SK-N-SH treated with all-trans-retinoic acid at 6 μM for 48 hours (cell line): ENCODE measurements at regions not wholly inside any gene's neighbourhood (a gene's known extent, or its start where the extent isn't known, plus 50 kb on each side); places are given as distances from the start of the nearest gene placed in this dataset.

Source experiments
- ATAC-seq: fragments of 200-7000 bp; cut with Tn5 transposase; 3 replicates; pipeline ENCODE4 v1.9.1; 2020; ENCODE audit warnings: mild to moderate bottlenecking, moderate library complexity
- ARNTL ChIP-seq: fragments of 450-650 bp; formaldehyde crosslinking; IDR thresholded peaks from 2 replicates; pipeline ENCODE4 v1.5.0; 2020; ENCODE audit warnings: low read depth, mild to moderate bottlenecking, moderate library complexity, borderline replicate concordance
- BACH2 ChIP-seq: fragments of 250-450 bp; sonication (Bioruptor Pico); IDR thresholded peaks from 2 replicates; pipeline ENCODE4 v1.9.0; 2021; ENCODE audit warnings: mild to moderate bottlenecking, borderline replicate concordance
- CREB5 ChIP-seq: fragments of 250-450 bp; sonication (Bioruptor Pico); IDR thresholded peaks from 2 replicates; pipeline ENCODE4 v1.5.1; 2020; ENCODE audit warnings: low read depth, mild to moderate bottlenecking, moderate library complexity
- CSDC2 ChIP-seq: fragments of 250-450 bp; sonication (Bioruptor Pico); IDR thresholded peaks from 2 replicates; pipeline ENCODE4 v1.5.0; 2020; ENCODE audit warnings: mild to moderate bottlenecking, moderate library complexity
- CSRNP3 ChIP-seq: fragments of 250-450 bp; sonication (Bioruptor Pico); IDR thresholded peaks from 2 replicates; pipeline ENCODE4 v1.5.1; 2021; ENCODE audit warnings: mild to moderate bottlenecking, moderate library complexity
- GLIS3 ChIP-seq: fragments of 250-450 bp; sonication (Bioruptor Pico); IDR thresholded peaks from 2 replicates; pipeline ENCODE4 v1.5.0; 2020; ENCODE audit warnings: mild to moderate bottlenecking, moderate library complexity
- ISL1 ChIP-seq: fragments of 250-450 bp; sonication (Bioruptor Pico); IDR thresholded peaks from 2 replicates; pipeline ENCODE4 v2.1.2; 2022; ENCODE audit warnings: mild to moderate bottlenecking, moderate library complexity
- OSR1 ChIP-seq: fragments of 250-450 bp; sonication (Bioruptor Pico); IDR thresholded peaks from 2 replicates; pipeline ENCODE4 v1.8.0; 2022; ENCODE audit warnings: moderate library complexity, mild to moderate bottlenecking, inconsistent platforms
- PATZ1 ChIP-seq: fragments of 250-450 bp; sonication (Bioruptor Pico); IDR thresholded peaks from 2 replicates; pipeline ENCODE4 v1.8.0; 2020; ENCODE audit warnings: mild to moderate bottlenecking, moderate library complexity, borderline replicate concordance
- POU6F1 ChIP-seq: fragments of 250-450 bp; sonication (Bioruptor Pico); IDR thresholded peaks from 2 replicates; pipeline ENCODE4 v1.8.0; 2021; ENCODE audit warnings: low read depth, mild to moderate bottlenecking, moderate library complexity, borderline replicate concordance
- RARB ChIP-seq: fragments of 250-450 bp; sonication (Bioruptor Pico); IDR thresholded peaks from 2 replicates; pipeline ENCODE4 v1.8.0; 2021; ENCODE audit warnings: mild to moderate bottlenecking, moderate library complexity
- SNAI2 ChIP-seq: fragments of 250-450 bp; sonication (Bioruptor Pico); IDR thresholded peaks from 2 replicates; pipeline ENCODE4 v1.5.0; 2020; ENCODE audit warnings: mild to moderate bottlenecking, moderate library complexity
- TCF4 ChIP-seq: fragments of 250-450 bp; sonication (Bioruptor Pico); IDR thresholded peaks from 2 replicates; pipeline ENCODE4 v1.8.0; 2021; ENCODE audit warnings: mild to moderate bottlenecking, moderate library complexity, borderline replicate concordance
- TOX ChIP-seq: fragments of 250-450 bp; sonication (Bioruptor Pico); IDR thresholded peaks from 2 replicates; pipeline ENCODE4 v1.8.0; 2021; ENCODE audit warnings: mild to moderate bottlenecking, moderate library complexity, borderline replicate concordance
- TSHZ2 ChIP-seq: fragments of 250-450 bp; sonication (Bioruptor Pico); IDR thresholded peaks from 2 replicates; pipeline ENCODE4 v1.5.0; 2020; ENCODE audit warnings: mild to moderate bottlenecking, moderate library complexity
- ZC3H10 ChIP-seq: fragments of 250-450 bp; sonication (Bioruptor Pico); IDR thresholded peaks from 2 replicates; pipeline ENCODE4 v1.5.1; 2021; ENCODE audit warnings: mild to moderate bottlenecking, moderate library complexity
- ZFP3 ChIP-seq: fragments of 250-450 bp; sonication (Bioruptor Pico); IDR thresholded peaks from 2 replicates; pipeline ENCODE4 v1.5.0; 2020; ENCODE audit warnings: mild to moderate bottlenecking, moderate library complexity
- ZFP30 ChIP-seq: fragments of 450-650 bp; formaldehyde crosslinking; IDR thresholded peaks from 2 replicates; pipeline ENCODE4 v1.5.0; 2022; ENCODE audit warnings: mild to moderate bottlenecking, moderate library complexity
- ZNF565 ChIP-seq: fragments of 450-650 bp; formaldehyde crosslinking; conservative IDR thresholded peaks from 2 replicates; pipeline ENCODE4 v1.5.0; 2020; ENCODE audit warnings: low read depth, mild to moderate bottlenecking, moderate library complexity
- ZNF70 ChIP-seq: fragments of 450-650 bp; formaldehyde crosslinking; IDR thresholded peaks from 2 replicates; pipeline ENCODE4 v1.5.0; 2020; ENCODE audit warnings: mild to moderate bottlenecking, moderate library complexity
- ZNF8 ChIP-seq: fragments of 450-650 bp; formaldehyde crosslinking; IDR thresholded peaks from 2 replicates; pipeline ENCODE4 v1.5.0; 2020; ENCODE audit warnings: mild to moderate bottlenecking, moderate library complexity

GRCh38 chr15:59918994-59919951 is 84.8 kb upstream of the FOXB1 start (continued):
- TF ChIP-seq PATZ1 (CRISPR knock-in tag): no peak
- no peak for TF ChIP-seq ZNF8 (CRISPR knock-in tag)
- no peak for TF ChIP-seq RARB (CRISPR knock-in tag)

GRCh38 chr15:59917504-59918157 is 86.5 kb upstream of the FOXB1 start:
- peak; percentile 98 for ATAC-seq
- TF ChIP-seq CSDC2 (CRISPR knock-in tag) (no peak), BACH2 (no peak), ZC3H10 (no peak), ZFP3 (no peak), GLIS3 (CRISPR knock-in tag) (no peak), POU6F1 (CRISPR knock-in tag) (no peak), ISL1 (CRISPR knock-in tag) (no peak)

- TF ChIP-seq ZNF70 (no peak), TOX (CRISPR knock-in tag) (no peak), RARB (CRISPR knock-in tag) (no peak), ZNF565 (CRISPR knock-in tag) (no peak), ARNTL (CRISPR knock-in tag) (no peak), CREB5 (CRISPR knock-in tag) (no peak), SNAI2 (CRISPR knock-in tag) (no peak), TCF4 (no peak), PATZ1 (CRISPR knock-in tag) (no peak), ZFP3 (no peak), BACH2 (no peak), CSRNP3 (no peak), GLIS3 (CRISPR knock-in tag) (no peak), TSHZ2 (CRISPR knock-in tag) (no peak), CSDC2 (CRISPR knock-in tag) (no peak), POU6F1 (CRISPR knock-in tag) (no peak), ZFP30 (no peak), ISL1 (CRISPR knock-in tag) (no peak), OSR1 (CRISPR knock-in tag) (no peak)
- ATAC-seq: no peak
These were observed 98.1 kb upstream of the FOXB1 start for GRCh38 chr15:59906046-59906445.
